WTC11 (cell line): ENCODE measurements at regions not wholly inside any gene's neighbourhood (a gene's known extent, or its start where the extent isn't known, plus 50 kb on each side); places are given as distances from the start of the nearest gene placed in this dataset.

ENCODE experiments used
- ATAC-seq: fragments of 200-7000 bp; cut with Tn5 transposase; 2 replicates; pipeline ENCODE4 v1.10.0; 2021; ENCODE audit warnings: mild to moderate bottlenecking, moderate library complexity
- CTCF ChIA-PET: fragments of 300-600 bp; sonication (Branson Sonifier 250); formaldehyde crosslinking; loops from one replicate; lab custom pipeline; 2021; ENCODE audit warnings: antibody characterized with exemption; lab: Charles Lee
- POLR2A ChIA-PET: fragments of 350-600 bp; sonication (Branson Sonifier 250); formaldehyde crosslinking; loops from one replicate; lab custom pipeline; 2021; ENCODE audit warnings: antibody characterized with exemption; lab: Charles Lee
- DNase-seq: peaks from one replicate; pipeline ENCODE4 v3.0.0; 2021; ENCODE audit warnings: low spot score
- H3K27ac Mint-ChIP-seq: 2 replicates; pipeline ENCODE4 v1.8.0; 2021; ENCODE audit warnings: mixed read lengths
- H3K27me3 Mint-ChIP-seq: 2 replicates; pipeline ENCODE4 v1.8.0; 2021; ENCODE audit warnings: low read depth, mild to moderate bottlenecking, moderate library complexity, mixed read lengths
- H3K36me3 Mint-ChIP-seq: 2 replicates; pipeline ENCODE4 v1.8.0; 2021; ENCODE audit warnings: mixed read lengths
- H3K4me1 Mint-ChIP-seq: 2 replicates; pipeline ENCODE4 v1.8.0; 2022; ENCODE audit warnings: mixed read lengths
- H3K4me3 Mint-ChIP-seq: 2 replicates; pipeline ENCODE4 v1.8.0; 2021; ENCODE audit warnings: mild to moderate bottlenecking, moderate library complexity, mixed read lengths
- H3K9me3 Mint-ChIP-seq: 2 replicates; pipeline ENCODE4 v1.8.0; 2021; ENCODE audit warnings: mixed read lengths
- ARID4B ChIP-seq: sonication (generic); formaldehyde crosslinking; IDR thresholded peaks from 2 replicates; pipeline ENCODE4 v1.8.0; 2023; ENCODE audit warnings: missing genetic modification reagents, mild to moderate bottlenecking, borderline replicate concordance
- CREB1 ChIP-seq: sonication (generic); formaldehyde crosslinking; IDR thresholded peaks from 2 replicates; pipeline ENCODE4 v1.8.0; 2023; ENCODE audit warnings: mild to moderate bottlenecking, missing genetic modification reagents
- E2F4 ChIP-seq: sonication (generic); formaldehyde crosslinking; IDR thresholded peaks from 2 replicates; pipeline ENCODE4 v1.8.1; 2022; ENCODE audit warnings: low read depth, mild to moderate bottlenecking, moderate library complexity, missing genetic modification reagents, borderline replicate concordance
- ELF4 ChIP-seq: sonication (generic); formaldehyde crosslinking; IDR thresholded peaks from 2 replicates; pipeline ENCODE4 v1.8.1; 2022; ENCODE audit warnings: low read depth, mild to moderate bottlenecking, moderate library complexity, missing genetic modification reagents
- ESRRA ChIP-seq: sonication (generic); formaldehyde crosslinking; IDR thresholded peaks from 2 replicates; pipeline ENCODE4 v1.8.1; 2022; ENCODE audit warnings: mild to moderate bottlenecking, missing genetic modification reagents, borderline replicate concordance
- MAX ChIP-seq: sonication (generic); formaldehyde crosslinking; IDR thresholded peaks from 2 replicates; pipeline ENCODE4 v1.8.0; 2022; ENCODE audit warnings: mild to moderate bottlenecking, missing genetic modification reagents
- NFATC4 ChIP-seq: fragments of 250-450 bp; sonication (Bioruptor Pico); IDR thresholded peaks from 2 replicates; pipeline ENCODE4 v1.9.0; 2021; ENCODE audit warnings: mild to moderate bottlenecking
- SOX15 ChIP-seq: fragments of 250-450 bp; sonication (Bioruptor Pico); IDR thresholded peaks from 2 replicates; pipeline ENCODE4 v1.9.0; 2021; ENCODE audit warnings: mild to moderate bottlenecking
- ZBTB21 ChIP-seq: sonication (generic); formaldehyde crosslinking; IDR thresholded peaks from 2 replicates; pipeline ENCODE4 v1.8.1; 2023; ENCODE audit warnings: mild to moderate bottlenecking, missing genetic modification reagents, borderline replicate concordance
- ZNF121 ChIP-seq: sonication (generic); formaldehyde crosslinking; IDR thresholded peaks from 2 replicates; pipeline ENCODE4 v1.8.0; 2023; ENCODE audit warnings: missing genetic modification reagents
- ZNF219 ChIP-seq: sonication (generic); formaldehyde crosslinking; IDR thresholded peaks from 2 replicates; pipeline ENCODE4 v1.8.0; 2023; ENCODE audit warnings: missing genetic modification reagents, mild to moderate bottlenecking, borderline replicate concordance
- ZNF423 ChIP-seq: fragments of 250-450 bp; sonication (Bioruptor Pico); IDR thresholded peaks from 2 replicates; pipeline ENCODE4 v2.1.2; 2022; ENCODE audit warnings: mild to moderate bottlenecking, moderate library complexity
- ZNF512 ChIP-seq: sonication (generic); formaldehyde crosslinking; IDR thresholded peaks from 2 replicates; pipeline ENCODE4 v1.8.1; 2022; ENCODE audit warnings: missing genetic modification reagents, borderline replicate concordance
- TF ChIP-seq, protein P1 (sequence below): sonication (generic); formaldehyde crosslinking; conservative IDR thresholded peaks from 2 replicates; pipeline ENCODE4 v1.8.1; 2022; ENCODE audit warnings: mild to moderate bottlenecking, missing genetic modification reagents
- TF ChIP-seq, protein P2 (sequence below): fragments of 250-450 bp; sonication (Bioruptor Pico); IDR thresholded peaks from 2 replicates; pipeline ENCODE4 v1.9.0; 2021; ENCODE audit warnings: mild to moderate bottlenecking
- TF ChIP-seq, protein P3 (sequence below): sonication (generic); formaldehyde crosslinking; IDR thresholded peaks from 2 replicates; pipeline ENCODE4 v1.8.1; 2022; ENCODE audit warnings: low read depth, missing genetic modification reagents, borderline replicate concordance
- TF ChIP-seq, protein P4 (sequence below): fragments of 250-450 bp; sonication (Bioruptor Pico); IDR thresholded peaks from 2 replicates; pipeline ENCODE4 v1.9.0; 2021; ENCODE audit warnings: mild to moderate bottlenecking, borderline replicate concordance

DNA sequence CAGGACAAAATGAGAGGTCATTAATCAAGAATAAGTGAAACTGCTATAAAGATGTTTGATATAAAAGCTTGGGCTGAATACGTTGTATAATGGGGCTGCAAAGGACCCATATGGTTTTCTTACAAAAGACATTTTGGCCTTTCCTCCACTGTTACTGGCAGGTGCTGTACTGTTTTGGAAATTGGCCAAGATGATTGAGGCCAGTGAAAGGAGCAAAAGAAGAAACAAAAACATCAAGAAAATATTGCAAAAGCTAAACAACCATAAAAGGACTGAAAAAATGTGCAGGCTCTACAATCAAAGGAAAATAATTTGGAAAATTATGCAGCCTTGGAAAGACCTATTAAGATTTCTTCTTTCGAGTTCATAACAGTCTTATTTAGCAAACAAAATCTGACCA, 222.2 kb upstream of the PPP1R2C start (continued):
- TF ChIP-seq, protein P1, sequence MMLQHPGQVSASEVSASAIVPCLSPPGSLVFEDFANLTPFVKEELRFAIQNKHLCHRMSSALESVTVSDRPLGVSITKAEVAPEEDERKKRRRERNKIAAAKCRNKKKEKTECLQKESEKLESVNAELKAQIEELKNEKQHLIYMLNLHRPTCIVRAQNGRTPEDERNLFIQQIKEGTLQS, result no peak
- TF ChIP-seq ZBTB21 (CRISPR knock-in tag), result no peak
- no peak for TF ChIP-seq CREB1 (CRISPR knock-in tag)
- no peak for TF ChIP-seq ARID4B
- no peak for TF ChIP-seq ZNF219 (CRISPR knock-in tag)
- no peak for TF ChIP-seq SOX15 (CRISPR knock-in tag)

DNA sequence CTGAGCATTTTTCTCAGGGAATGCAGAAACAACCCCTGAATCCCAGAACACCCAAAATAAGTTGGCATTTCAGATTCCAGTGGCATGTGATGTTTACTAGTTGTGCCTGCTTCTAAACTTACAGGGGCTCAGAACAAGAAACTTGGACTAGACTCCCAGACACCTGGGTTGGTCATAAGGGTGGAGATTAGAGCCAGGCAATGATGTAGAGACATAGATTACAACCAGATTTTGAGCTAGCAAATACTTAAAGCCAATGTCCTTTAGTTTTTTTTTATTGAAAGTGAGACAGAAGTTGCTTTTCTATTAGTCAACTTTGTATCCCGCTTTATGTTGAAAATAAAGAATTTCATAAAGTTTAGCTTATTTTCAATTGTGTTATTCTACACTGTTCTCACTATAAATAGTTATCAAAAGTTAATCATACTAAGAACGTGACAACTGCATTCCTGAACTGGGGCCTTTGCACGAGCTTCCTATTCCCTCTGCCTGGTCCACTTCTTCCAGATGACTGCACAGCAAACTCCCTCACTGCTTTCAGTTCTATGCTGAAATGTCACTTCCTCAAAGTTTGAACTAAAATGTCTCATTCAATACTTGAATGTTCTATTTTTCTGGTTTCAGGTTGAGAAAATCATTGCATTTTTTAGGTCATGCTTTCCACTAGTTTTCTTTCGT, 224.7 kb upstream of the PPP1R2C start:
- TF ChIP-seq ZNF121 (CRISPR knock-in tag), result no peak
- TF ChIP-seq, protein P2, sequence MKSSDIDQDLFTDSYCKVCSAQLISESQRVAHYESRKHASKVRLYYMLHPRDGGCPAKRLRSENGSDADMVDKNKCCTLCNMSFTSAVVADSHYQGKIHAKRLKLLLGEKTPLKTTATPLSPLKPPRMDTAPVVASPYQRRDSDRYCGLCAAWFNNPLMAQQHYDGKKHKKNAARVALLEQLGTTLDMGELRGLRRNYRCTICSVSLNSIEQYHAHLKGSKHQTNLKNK, result no peak
- no peak for TF ChIP-seq ZNF423 (CRISPR knock-in tag)
- TF ChIP-seq ESRRA (CRISPR knock-in tag), result no peak
- TF ChIP-seq ZNF512 (CRISPR knock-in tag), result no peak
- TF ChIP-seq, protein P1, result no peak
- TF ChIP-seq MAX (CRISPR knock-in tag), result no peak
- TF ChIP-seq CREB1 (CRISPR knock-in tag), result no peak
- no peak for TF ChIP-seq E2F4 (CRISPR knock-in tag)
- TF ChIP-seq, protein P3, sequence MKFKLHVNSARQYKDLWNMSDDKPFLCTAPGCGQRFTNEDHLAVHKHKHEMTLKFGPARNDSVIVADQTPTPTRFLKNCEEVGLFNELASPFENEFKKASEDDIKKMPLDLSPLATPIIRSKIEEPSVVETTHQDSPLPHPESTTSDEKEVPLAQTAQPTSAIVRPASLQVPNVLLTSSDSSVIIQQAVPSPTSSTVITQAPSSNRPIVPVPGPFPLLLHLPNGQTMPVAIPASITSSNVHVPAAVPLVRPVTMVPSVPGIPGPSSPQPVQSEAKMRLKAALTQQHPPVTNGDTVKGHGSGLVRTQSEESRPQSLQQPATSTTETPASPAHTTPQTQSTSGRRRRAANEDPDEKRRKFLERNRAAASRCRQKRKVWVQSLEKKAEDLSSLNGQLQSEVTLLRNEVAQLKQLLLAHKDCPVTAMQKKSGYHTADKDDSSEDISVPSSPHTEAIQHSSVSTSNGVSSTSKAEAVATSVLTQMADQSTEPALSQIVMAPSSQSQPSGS, result no peak
- TF ChIP-seq, protein P4, sequence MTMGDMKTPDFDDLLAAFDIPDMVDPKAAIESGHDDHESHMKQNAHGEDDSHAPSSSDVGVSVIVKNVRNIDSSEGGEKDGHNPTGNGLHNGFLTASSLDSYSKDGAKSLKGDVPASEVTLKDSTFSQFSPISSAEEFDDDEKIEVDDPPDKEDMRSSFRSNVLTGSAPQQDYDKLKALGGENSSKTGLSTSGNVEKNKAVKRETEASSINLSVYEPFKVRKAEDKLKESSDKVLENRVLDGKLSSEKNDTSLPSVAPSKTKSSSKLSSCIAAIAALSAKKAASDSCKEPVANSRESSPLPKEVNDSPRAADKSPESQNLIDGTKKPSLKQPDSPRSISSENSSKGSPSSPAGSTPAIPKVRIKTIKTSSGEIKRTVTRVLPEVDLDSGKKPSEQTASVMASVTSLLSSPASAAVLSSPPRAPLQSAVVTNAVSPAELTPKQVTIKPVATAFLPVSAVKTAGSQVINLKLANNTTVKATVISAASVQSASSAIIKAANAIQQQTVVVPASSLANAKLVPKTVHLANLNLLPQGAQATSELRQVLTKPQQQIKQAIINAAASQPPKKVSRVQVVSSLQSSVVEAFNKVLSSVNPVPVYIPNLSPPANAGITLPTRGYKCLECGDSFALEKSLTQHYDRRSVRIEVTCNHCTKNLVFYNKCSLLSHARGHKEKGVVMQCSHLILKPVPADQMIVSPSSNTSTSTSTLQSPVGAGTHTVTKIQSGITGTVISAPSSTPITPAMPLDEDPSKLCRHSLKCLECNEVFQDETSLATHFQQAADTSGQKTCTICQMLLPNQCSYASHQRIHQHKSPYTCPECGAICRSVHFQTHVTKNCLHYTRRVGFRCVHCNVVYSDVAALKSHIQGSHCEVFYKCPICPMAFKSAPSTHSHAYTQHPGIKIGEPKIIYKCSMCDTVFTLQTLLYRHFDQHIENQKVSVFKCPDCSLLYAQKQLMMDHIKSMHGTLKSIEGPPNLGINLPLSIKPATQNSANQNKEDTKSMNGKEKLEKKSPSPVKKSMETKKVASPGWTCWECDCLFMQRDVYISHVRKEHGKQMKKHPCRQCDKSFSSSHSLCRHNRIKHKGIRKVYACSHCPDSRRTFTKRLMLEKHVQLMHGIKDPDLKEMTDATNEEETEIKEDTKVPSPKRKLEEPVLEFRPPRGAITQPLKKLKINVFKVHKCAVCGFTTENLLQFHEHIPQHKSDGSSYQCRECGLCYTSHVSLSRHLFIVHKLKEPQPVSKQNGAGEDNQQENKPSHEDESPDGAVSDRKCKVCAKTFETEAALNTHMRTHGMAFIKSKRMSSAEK (CRISPR knock-in tag), result no peak
- no peak for TF ChIP-seq NFATC4
- TF ChIP-seq ELF4, result no peak

More for the DNA sequence above, 224.7 kb upstream of the PPP1R2C start:
- no peak for ATAC-seq
- CTCF ChIA-PET, result no interaction called here
- no peaks in the 10 kb centered on the region for H3K9me3 Mint-ChIP-seq
- DNase-seq, result no peak
- H3K36me3 Mint-ChIP-seq, result peaks cover 2% of the 10 kb centered on the region; the same call in 1 of the 2 replicates
- H3K4me1 Mint-ChIP-seq, result peaks cover 25% of the 10 kb centered on the region
- no peaks in the 10 kb centered on the region for H3K27me3 Mint-ChIP-seq
- no peak overlapping the region for H3K27ac Mint-ChIP-seq
- POLR2A ChIA-PET, result no interaction called here
- no peak overlapping the region for H3K4me3 Mint-ChIP-seq
